ENCODE measurements at regions not wholly inside any gene's neighbourhood (a gene's known extent, or its start where the extent isn't known, plus 50 kb on each side); places are given as distances from the start of the nearest gene placed in this dataset.

- no peak overlapping the region for H4K91ac ChIP-seq (ENCODE audit: insufficient read depth, low read depth, low read length)
- H3K4me2 ChIP-seq (ENCODE audit: low read depth, low read length) = no peak overlapping the region
- TF ChIP-seq SMC3 (IDR thresholded peaks at IDR 0.05; ENCODE audit: low read depth, low read length) (no peak), CHD1 (IDR thresholded peaks at IDR 0.05; ENCODE audit: low read depth, low read length) (no peak), NFE2L2 (IDR thresholded peaks at IDR 0.05; ENCODE audit: low read depth, low read length) (no peak), ELK1 (IDR thresholded peaks at IDR 0.05; ENCODE audit: borderline replicate concordance, low read depth, low read length) (no peak), MAFK (IDR thresholded peaks at IDR 0.05; ENCODE audit: low read depth, low read length) (no peak), RCOR1 (IDR thresholded peaks at IDR 0.05; ENCODE audit: insufficient replicate concordance, low read length) (no peak), BHLHE40 (IDR thresholded peaks at IDR 0.05; ENCODE audit: low read depth, low read length) (no peak), CEBPB (IDR thresholded peaks at IDR 0.05; ENCODE audit: low read depth, low read length) (no peak), FOS (IDR thresholded peaks at IDR 0.05; ENCODE audit: low read depth, low read length) (no peak), POLR2A (IDR thresholded peaks at IDR 0.05; ENCODE audit: low read depth, low read length) (no peak), USF2 (IDR thresholded peaks at IDR 0.05; ENCODE audit: low read depth, low read length) (no peak), MAZ (IDR thresholded peaks at IDR 0.05; ENCODE audit: borderline replicate concordance, low read depth, low read length) (no peak), MXI1 (IDR thresholded peaks at IDR 0.05; ENCODE audit: borderline replicate concordance, low read depth, low read length) (no peak), RAD21 (IDR thresholded peaks at IDR 0.05; ENCODE audit: low read length) (no peak), CTCF (conservative IDR thresholded peaks at IDR 0.05; ENCODE audit: low read depth, low read length) (no peak), RFX5 (IDR thresholded peaks at IDR 0.05; ENCODE audit: low read depth, low read length) (no peak)
- WGBS, 2 experiments (ENCODE audit: extremely low coverage in 2 of 2, insufficient read length in 1 of 2) = no CpG with 5 or more reads among the region's 3 CpGs
- H3K14ac ChIP-seq (replicated peaks; ENCODE audit: low read depth, low read length) = no peak overlapping the region
- ATAC-seq (ENCODE audit: low read depth) (no peak), DNase-seq (no peak)
- H3K18ac ChIP-seq (ENCODE audit: low read depth, low read length) = no peak overlapping the region
- H2AK5ac ChIP-seq (ENCODE audit: low read depth, low read length) = no peak overlapping the region
- no peak overlapping the region for H3K9ac ChIP-seq (ENCODE audit: low read depth, low read length)
- H3K36me3 ChIP-seq (ENCODE audit: control insufficient read depth, insufficient read depth, low read length) = no peaks in the 10 kb centered on the region
- H4K8ac ChIP-seq (ENCODE audit: low read depth in 2 of 2, low read length in 2 of 2) = no peak overlapping the region
- no peak overlapping the region for H3K56ac ChIP-seq (ENCODE audit: extremely low read depth, insufficient read depth, low read length)
- ChIA-PET CTCF (no interaction called here), POLR2A (ENCODE audit: unreplicated experiment) (no interaction called here)
- no peaks in the 10 kb centered on the region for H3K9me3 ChIP-seq (ENCODE audit: control insufficient read depth, insufficient read depth, low read length)
- dilution Hi-C loops (cut with HindIII; ENCODE audit: low sequenced_read_pairs, unreplicated experiment) (no loop called here), in situ Hi-C loops (cut with MboI; ENCODE audit: low sequenced_read_pairs) (no loop called here), intact Hi-C loops (cut with micrococcal nuclease) (no loop called here)
- no peaks in the 10 kb centered on the region; a peak in 1 of 4 replicates for H3K79me1 ChIP-seq (ENCODE audit: low read depth in 1 of 2, low read length in 2 of 2)
- H2BK15ac ChIP-seq (ENCODE audit: low read depth, low read length) = no peak overlapping the region
- H2AK9ac ChIP-seq (replicated peaks; ENCODE audit: low read depth, low read length, poor library complexity) = no peak overlapping the region
- no peaks in the 10 kb centered on the region; the same call in 1 of the 2 replicates for H3K27me3 ChIP-seq (ENCODE audit: control insufficient read depth, insufficient read depth, low read length)
- no peaks in the 10 kb centered on the region for H4K20me1 ChIP-seq (ENCODE audit: insufficient read depth, low read length)
- no peak overlapping the region for H3K4ac ChIP-seq (ENCODE audit: low read depth, low read length)
- H2BK20ac ChIP-seq (ENCODE audit: low read depth, low read length) = no peak overlapping the region
- no peak overlapping the region for H2AFZ ChIP-seq (replicated peaks; ENCODE audit: low read length, poor library complexity)
- no TSS peak for BruUV-seq (replicated peaks)
- no peak overlapping the region for H4K5ac ChIP-seq (ENCODE audit: low read depth, low read length)
- H3K4me3 ChIP-seq (ENCODE audit: insufficient read depth, low read depth, low read length) = no peak overlapping the region
- H3K23ac ChIP-seq (ENCODE audit: low read depth, low read length) = no peak overlapping the region
- no peaks in the 10 kb centered on the region for H3K9me1 ChIP-seq (ENCODE audit: insufficient read depth, low read length)
- H3K27ac ChIP-seq (ENCODE audit: insufficient read depth, low read length) = no peak overlapping the region
- H2BK120ac ChIP-seq (ENCODE audit: low read depth, low read length) = no peak overlapping the region
- no peak overlapping the region for H2BK5ac ChIP-seq (ENCODE audit: low read depth, low read length, poor library complexity, severe bottlenecking)
- no peaks in the 10 kb centered on the region for H3K4me1 ChIP-seq (ENCODE audit: control insufficient read depth, insufficient read depth, low read length)
Observed at GRCh38 chr9:108707120-108707519, 148.7 kb downstream of the ACTL7B start.
